ENCODE measurements at regions not wholly inside any gene's neighbourhood (a gene's known extent, or its start where the extent isn't known, plus 50 kb on each side); places are given as distances from the start of the nearest gene placed in this dataset.
"Not testable (repeated sequence)": the region's sequence is repeated elsewhere in the genome, so short reads cannot be mapped to it uniquely, and the experiment has no call there.

DNA sequence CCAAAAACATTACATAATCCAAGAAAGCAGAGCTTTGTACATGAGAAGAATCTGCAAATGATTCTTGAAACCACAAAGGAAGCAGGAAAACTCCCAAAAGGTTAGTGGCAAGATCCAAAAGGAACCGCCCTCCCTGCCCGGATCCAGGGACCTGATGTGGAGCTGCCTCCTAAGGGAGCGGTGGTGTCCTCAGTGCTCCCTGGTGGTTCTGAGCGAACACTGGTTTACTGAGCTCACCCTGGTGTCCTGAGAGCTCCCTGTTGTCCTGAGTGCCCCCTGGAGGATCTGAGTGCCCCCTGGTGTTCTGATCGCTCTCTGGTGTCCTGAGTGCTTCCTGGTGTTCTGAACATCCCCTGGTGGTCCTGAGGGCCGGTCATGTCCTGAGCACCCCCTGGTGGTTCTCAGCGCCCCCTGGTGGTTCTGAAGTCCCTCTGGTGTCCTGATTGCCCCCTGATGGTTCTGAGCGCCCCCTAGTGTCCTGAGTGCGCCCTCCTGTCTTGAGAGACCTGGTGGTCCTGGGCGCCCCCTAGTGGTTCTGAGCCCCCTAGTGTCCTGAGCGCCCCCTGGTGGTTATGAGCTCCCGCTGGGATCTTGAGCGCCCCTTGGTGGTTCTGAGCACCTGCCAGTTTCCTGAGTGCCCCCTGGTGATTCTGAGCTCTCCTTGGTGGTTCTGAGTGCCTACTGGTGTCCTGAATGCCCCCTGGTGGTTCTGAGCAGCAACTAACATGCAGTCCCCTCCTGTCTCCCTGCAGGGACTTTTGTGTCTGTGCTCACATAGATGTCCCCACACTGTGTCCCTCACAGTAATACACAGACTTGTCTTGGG is 891.1 kb downstream of the TMEM121 start:
- H3K4me3 ChIP-seq = no peak overlapping the region
- H3K9me3 ChIP-seq (replicated peaks in 1 of 3) = no peaks in the 10 kb centered on the region
- peak in 6 of 7 donors; percentile 23 to 56 (median 28) for DNase-seq
- 60 to 88% (median 69%) methylated on average over 6 to 13 of the region's 13 CpGs for WGBS, 4 donors
- H3K27me3 ChIP-seq = no peaks in the 10 kb centered on the region
- intact Hi-C loops (cut with DNase I) = no loop called here
- TF ChIP-seq, protein P1, sequence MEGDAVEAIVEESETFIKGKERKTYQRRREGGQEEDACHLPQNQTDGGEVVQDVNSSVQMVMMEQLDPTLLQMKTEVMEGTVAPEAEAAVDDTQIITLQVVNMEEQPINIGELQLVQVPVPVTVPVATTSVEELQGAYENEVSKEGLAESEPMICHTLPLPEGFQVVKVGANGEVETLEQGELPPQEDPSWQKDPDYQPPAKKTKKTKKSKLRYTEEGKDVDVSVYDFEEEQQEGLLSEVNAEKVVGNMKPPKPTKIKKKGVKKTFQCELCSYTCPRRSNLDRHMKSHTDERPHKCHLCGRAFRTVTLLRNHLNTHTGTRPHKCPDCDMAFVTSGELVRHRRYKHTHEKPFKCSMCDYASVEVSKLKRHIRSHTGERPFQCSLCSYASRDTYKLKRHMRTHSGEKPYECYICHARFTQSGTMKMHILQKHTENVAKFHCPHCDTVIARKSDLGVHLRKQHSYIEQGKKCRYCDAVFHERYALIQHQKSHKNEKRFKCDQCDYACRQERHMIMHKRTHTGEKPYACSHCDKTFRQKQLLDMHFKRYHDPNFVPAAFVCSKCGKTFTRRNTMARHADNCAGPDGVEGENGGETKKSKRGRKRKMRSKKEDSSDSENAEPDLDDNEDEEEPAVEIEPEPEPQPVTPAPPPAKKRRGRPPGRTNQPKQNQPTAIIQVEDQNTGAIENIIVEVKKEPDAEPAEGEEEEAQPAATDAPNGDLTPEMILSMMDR (IDR thresholded peaks at IDR 0.05) = peak in 5 of 6 experiments; percentile 31 to 47 (median 38)
- TF ChIP-seq POLR2A (IDR thresholded peaks at IDR 0.05) = no peak
- no peak overlapping the region for H3K27ac ChIP-seq
- no peaks in the 10 kb centered on the region for H3K36me3 ChIP-seq (replicated peaks in 1 of 2)
- no peaks in the 10 kb centered on the region for H3K4me1 ChIP-seq (replicated peaks in 1 of 2)

DNA sequence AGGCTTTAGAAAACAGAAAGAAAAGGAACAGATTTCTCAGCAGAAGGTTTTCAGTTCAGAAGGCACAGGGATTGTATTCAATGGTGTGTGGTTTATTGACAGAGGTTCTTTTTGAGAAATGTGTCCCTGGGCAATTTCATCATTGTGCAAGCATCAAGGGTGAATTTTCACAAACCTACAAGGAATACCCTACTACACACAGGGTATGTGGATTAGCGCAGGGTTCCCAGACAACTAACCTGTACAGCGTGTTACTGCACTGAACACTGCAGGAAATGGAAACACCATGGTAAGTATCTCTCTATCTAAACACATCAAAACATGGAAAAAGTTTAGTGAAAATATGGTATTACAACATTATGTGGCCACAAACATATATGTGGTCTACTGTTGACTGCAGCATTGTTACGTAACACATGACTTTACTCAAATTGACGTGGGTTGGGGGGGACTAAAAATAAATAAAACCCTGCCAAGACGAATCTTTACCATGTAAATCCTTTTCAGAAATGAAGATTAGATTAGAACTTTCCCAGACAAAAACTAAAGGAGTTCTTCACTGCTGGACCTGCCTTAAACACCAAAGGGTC is 893.1 kb downstream of the TMEM121 start:
- intact Hi-C loops (cut with DNase I) = no loop called here
- no peak overlapping the region for H3K27ac ChIP-seq
- 40 to 55% (median 52%) methylated on average over 5 of the region's 5 CpGs for WGBS, 4 donors
- H3K4me1 ChIP-seq (replicated peaks in 1 of 2) = no peaks in the 10 kb centered on the region
- H3K4me3 ChIP-seq = no peak overlapping the region
- H3K27me3 ChIP-seq = no peaks in the 10 kb centered on the region
- TF ChIP-seq POLR2A (IDR thresholded peaks at IDR 0.05) = no peak
- TF ChIP-seq, protein P1 (IDR thresholded peaks at IDR 0.05) = no peak
- no peaks in the 10 kb centered on the region for H3K9me3 ChIP-seq (replicated peaks in 1 of 3)
- H3K36me3 ChIP-seq (replicated peaks in 1 of 2) = no peaks in the 10 kb centered on the region
- no peak for DNase-seq

DNA sequence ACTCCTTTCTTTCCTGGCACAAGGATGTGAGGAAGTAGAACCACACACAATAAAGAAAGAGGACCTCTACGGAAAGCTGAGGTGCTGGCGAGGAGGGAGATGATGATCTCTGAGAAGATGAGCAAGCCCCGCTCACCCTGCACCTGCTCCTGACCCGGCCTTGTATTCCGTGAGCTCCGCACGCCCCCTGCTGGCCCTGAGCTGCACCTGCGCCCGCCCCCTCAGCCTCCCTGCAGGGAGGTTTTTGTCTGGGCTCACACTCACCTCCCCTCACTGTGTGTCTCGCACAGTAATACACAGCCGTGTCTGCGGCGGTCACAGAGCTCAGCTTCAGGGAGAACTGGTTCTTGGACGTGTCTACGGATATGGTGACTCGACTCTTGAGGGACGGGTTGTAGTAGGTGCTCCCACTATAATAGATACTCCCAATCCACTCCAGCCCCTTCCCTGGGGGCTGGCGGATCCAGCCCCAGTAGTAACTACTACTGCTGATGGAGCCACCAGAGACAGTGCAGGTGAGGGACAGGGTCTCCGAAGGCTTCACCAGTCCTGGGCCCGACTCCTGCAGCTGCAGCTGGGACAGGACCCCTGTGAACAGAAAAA is 895.1 kb downstream of the TMEM121 start:
- TF ChIP-seq, protein P1 (IDR thresholded peaks at IDR 0.05) = peak in 5 of 6 experiments; percentile 30 to 60 (median 33)

DNA sequence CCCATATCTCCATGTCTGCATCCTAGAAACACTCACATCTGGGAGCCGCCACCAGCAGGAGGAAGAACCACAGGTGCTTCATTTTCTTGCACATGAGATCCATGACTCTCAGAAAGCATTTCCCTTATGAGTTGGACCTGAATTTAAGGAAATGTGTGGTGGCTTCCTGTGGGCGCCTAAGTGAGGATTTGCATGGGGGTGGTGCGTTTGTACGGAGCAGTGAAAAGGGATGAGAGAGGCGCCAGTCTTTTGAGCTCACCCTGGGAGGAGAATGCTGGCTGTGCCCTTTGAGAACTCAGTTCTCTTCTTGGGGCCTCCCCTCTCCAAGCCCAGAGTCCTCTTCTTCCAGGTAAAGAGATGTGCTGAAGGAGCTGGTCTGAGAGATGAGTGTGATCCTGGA is 895.7 kb downstream of the TMEM121 start:
- DNase-seq = no peak
- WGBS, 4 donors = 17 to 55% (median 33%) methylated on average over 5 of the region's 5 CpGs
- no peak for TF ChIP-seq POLR2A (IDR thresholded peaks at IDR 0.05)
- TF ChIP-seq, protein P1 (IDR thresholded peaks at IDR 0.05) = no peak
- Histone ChIP-seq H3K4me1 (replicated peaks in 1 of 2) (no peaks in the 10 kb centered on the region), H3K27ac (no peak overlapping the region), H3K36me3 (replicated peaks in 1 of 2) (no peaks in the 10 kb centered on the region), H3K9me3 (replicated peaks in 1 of 3) (no peaks in the 10 kb centered on the region), H3K4me3 (no peak overlapping the region), H3K27me3 (no peaks in the 10 kb centered on the region)
- intact Hi-C loops (cut with DNase I) = no loop called here

More for the DNA sequence above, 895.1 kb downstream of the TMEM121 start:
- H3K4me3 ChIP-seq; intact Hi-C loops (cut with DNase I); H3K4me1 ChIP-seq (replicated peaks in 1 of 2); H3K27me3 ChIP-seq; H3K36me3 ChIP-seq (replicated peaks in 1 of 2); H3K27ac ChIP-seq; H3K9me3 ChIP-seq (replicated peaks in 1 of 3): not testable (repeated sequence)
- 39 to 44% (median 41%) methylated on average over 18 to 20 of the region's 20 CpGs for WGBS, 4 donors
- peak in 5 of 7 donors; percentile 35 to 56 (median 54) for DNase-seq

DNA sequence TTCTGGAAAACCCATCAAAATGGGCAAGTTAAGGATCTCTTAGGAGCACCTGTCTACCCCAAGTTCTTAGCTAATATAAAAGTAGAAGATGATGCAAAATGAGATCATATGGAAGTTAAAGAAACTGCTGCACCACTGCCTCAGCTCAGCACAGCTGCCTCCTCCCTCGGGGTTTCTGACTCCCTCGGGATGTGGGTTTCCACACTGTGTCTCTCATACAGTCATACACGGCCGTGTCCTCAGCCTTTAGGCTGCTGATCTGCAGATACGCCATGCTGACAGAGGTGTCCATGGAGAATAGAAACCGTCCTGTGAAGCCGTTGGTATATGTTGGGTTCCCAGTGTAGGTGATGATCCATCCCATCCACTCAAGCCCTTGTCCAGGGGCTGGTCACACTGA is 898.8 kb downstream of the TMEM121 start:
- intact Hi-C loops (cut with DNase I); H3K27ac ChIP-seq; H3K27me3 ChIP-seq; H3K4me3 ChIP-seq; H3K4me1 ChIP-seq (replicated peaks in 1 of 2); DNase-seq; H3K36me3 ChIP-seq (replicated peaks in 1 of 2); H3K9me3 ChIP-seq (replicated peaks in 1 of 3): not testable (repeated sequence)
- 53 to 60% (median 59%) methylated on average over 7 of the region's 7 CpGs for WGBS, 4 donors
